ENCODE measurements at regions not wholly inside any gene's neighbourhood (a gene's known extent, or its start where the extent isn't known, plus 50 kb on each side); places are given as distances from the start of the nearest gene placed in this dataset.

DNA sequence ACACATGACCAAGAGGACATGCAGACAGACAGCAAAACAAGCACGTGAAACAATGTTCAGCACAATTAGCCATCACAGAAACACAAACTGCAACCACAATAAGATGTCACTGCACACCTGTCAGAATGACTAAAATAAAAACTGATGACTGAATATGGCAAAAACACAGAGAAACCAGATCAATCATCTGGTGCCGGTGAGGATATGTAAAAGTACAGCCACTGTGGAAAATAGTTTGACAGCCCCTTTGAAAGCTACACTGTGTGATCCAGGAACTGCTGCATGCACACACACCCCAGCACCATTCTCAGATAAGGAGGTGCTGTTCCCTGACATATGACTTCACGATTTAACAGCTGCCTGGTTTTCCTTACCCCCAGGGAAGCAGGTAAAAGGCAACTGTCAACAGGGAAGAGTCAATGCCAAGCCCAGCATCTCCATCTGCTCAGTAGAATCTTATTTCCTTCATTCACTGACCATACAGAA is 238.1 kb upstream of the HSFY2 start:
- TF ChIP-seq, protein P1, sequence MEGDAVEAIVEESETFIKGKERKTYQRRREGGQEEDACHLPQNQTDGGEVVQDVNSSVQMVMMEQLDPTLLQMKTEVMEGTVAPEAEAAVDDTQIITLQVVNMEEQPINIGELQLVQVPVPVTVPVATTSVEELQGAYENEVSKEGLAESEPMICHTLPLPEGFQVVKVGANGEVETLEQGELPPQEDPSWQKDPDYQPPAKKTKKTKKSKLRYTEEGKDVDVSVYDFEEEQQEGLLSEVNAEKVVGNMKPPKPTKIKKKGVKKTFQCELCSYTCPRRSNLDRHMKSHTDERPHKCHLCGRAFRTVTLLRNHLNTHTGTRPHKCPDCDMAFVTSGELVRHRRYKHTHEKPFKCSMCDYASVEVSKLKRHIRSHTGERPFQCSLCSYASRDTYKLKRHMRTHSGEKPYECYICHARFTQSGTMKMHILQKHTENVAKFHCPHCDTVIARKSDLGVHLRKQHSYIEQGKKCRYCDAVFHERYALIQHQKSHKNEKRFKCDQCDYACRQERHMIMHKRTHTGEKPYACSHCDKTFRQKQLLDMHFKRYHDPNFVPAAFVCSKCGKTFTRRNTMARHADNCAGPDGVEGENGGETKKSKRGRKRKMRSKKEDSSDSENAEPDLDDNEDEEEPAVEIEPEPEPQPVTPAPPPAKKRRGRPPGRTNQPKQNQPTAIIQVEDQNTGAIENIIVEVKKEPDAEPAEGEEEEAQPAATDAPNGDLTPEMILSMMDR (IDR thresholded peaks at IDR 0.05): no peak
- TF ChIP-seq POLR2A (IDR thresholded peaks at IDR 0.05): no peak
